ENCODE measurements at regions not wholly inside any gene's neighbourhood (a gene's known extent, or its start where the extent isn't known, plus 50 kb on each side); places are given as distances from the start of the nearest gene placed in this dataset.
"Not testable (repeated sequence)": the region's sequence is repeated elsewhere in the genome, so short reads cannot be mapped to it uniquely, and the experiment has no call there.

DNA sequence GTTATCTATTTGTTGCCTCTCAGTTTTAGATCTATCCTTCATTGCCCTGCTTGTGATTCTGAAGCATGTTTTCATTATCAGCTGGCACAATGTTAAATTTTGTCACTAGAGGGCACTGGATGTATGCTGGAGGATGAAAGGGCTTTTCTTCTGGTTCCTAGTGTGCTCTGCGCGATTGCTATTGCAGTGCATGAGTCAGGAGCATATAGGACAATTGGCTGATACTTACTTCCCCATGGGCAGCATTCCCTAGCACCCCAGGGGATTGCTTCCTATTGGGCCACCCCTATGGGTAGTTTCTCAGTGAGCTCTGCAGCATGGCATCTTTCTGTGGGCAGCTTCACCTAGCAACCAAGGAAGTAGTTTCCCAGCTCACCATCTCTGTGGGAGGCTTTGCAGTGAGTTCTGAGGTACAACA, 280.3 kb upstream of the SYNCRIP start:
- DNase-seq: peak; percentile 6

GRCh38 chr6:85920782-85921181, 278.1 kb upstream of the SYNCRIP start:
- DNase-seq: no peak

DNA sequence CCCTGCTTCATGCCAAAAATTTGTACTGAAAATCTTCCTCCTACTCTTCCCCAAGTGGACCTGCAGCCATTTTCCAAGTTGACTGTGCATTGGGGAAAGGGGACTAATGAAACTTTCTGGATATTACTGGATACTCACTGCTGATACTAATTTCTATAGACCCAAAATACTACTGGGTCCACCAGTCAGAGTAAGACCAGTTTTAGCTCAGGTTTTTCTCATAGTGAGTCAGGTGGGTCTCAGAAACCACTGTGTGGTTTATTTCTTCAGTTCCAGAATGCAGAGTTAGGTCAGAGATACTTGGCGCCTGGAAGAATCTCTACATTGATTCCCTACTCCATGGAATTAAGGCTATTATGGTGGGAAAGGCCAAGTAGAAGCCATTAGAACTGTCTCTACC, 274.8 kb upstream of the SYNCRIP start:
- no peak for DNase-seq

GRCh38 chr6:85913001-85913400, 270.3 kb upstream of the SYNCRIP start:
- no peak for DNase-seq

DNA sequence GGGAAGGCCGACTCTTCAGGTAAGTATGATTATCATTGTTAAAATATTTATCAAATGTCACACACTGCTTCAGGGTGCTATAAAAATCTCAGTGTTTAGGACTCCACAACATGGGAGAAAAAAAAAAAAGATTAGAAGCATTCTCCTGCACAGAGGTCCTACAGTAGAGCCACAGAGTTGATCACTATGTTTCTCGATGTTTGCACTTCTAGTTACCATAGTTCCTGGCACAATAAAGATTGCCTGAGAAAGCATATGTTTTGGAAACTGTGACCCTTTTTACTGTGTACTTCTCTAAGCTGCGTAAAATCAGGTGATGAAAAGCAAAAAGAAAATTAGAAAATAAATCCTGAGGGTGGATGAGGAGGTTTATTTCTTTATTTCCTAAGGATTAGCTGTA, 269.9 kb upstream of the SYNCRIP start:
- no peak for DNase-seq

GRCh38 chr6:85911067-85911466, 268.4 kb upstream of the SYNCRIP start:
- DNase-seq: no peak

DNA sequence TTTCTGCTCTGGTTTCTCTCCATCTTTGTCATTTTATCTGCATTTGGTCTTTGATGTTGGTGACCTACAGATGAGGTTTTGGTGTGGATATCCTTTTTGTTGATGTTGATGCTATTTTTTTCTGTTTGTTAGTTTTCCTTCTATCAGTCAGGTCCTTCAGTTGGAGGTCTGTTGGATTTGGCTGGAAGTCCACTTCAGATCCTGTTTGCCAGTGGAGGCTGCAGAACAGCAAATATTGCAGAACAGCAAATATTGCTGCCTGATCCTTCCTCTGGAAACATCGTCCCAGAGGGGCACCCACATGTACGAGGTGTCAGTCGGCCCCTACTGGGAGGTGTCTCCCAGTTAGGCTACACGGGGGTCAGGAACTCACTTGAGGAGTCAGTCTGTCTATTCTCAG, 265.4 kb upstream of the SYNCRIP start:
- not testable (repeated sequence) for DNase-seq

DNA sequence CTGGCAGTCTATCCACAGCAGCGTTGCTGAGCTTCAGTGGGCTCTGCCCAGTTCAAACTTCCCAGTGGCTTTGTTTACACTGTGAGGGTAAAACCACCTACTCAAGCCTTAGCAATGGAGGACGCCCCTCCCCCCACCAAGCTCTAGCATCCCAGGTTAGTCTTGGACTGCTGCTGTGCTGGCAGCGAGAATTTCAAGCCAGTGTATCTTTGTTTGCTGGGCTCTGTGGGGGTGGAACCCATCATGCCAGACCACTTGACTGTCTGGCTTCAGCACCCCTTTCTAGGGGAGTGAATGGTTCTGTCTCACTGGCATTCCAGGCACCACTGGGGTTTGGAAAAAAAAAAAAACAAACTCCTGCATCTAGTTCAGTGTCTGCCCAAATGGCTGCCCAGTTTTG, 249.7 kb upstream of the SYNCRIP start:
- DNase-seq: no peak

DNA sequence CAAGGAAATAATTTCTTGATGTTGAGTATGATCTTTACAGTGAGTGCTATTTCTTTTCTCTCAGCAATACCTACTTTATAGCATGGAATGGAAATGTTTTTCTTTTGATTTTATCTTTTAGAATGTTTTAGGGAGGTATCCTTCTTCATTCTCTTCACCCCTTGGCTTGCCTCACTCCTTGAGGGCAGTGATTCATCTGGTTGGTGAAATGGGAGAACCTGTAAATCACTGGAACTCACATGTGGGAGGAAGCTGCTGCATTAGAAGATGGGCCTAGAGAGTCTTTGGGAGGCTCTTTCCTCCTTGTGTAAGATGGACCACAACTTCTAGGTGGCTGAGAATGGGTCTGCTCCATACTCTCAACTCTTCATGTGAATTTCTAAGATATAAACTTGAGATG, 244.8 kb upstream of the SYNCRIP start:
- DNase-seq: no peak

DNA sequence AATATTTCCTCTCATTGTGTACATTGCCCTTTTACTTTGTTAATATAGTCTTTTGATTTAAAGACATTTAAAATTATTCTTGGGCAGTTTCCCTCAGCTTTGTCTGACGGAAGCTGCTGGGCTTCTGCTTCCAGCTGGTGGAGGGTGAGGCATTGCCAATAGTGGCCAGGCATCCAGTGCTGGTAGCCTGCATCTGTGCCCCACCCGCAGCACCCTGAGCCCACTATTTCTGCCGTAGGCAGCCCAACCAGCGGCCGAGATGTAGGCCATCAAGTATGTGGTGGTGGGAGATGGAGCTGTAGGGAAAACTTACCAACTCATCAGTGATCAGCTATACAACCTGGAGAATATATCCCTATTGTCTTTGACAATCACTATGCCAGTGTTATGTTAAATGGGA, 226.0 kb upstream of the SYNCRIP start:
- DNase-seq: no peak

GRCh38 chr6:85867595-85867994, 224.9 kb upstream of the SYNCRIP start:
- no peak for DNase-seq

- DNase-seq: no peak
Observed at GRCh38 chr6:85866758-85867401, 224.2 kb upstream of the SYNCRIP start.

DNA sequence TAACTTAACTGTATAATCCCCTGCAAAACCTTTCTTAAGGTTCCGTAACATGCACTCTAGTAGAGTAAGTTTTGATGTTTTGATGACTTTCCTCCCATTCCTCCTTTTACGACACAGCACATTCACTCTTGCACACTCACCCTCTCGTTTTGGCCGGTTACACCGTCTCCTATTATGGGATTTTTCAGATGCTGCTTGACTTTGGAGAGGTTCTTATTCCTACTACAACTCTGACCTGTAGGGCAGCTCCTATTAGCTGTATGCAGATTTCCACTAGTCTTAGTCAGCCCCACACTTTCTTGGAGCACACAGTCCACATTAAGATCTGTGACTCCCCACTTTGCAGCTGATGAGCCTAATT, 223.7 kb upstream of the SYNCRIP start:
- DNase-seq: no peak

DNA sequence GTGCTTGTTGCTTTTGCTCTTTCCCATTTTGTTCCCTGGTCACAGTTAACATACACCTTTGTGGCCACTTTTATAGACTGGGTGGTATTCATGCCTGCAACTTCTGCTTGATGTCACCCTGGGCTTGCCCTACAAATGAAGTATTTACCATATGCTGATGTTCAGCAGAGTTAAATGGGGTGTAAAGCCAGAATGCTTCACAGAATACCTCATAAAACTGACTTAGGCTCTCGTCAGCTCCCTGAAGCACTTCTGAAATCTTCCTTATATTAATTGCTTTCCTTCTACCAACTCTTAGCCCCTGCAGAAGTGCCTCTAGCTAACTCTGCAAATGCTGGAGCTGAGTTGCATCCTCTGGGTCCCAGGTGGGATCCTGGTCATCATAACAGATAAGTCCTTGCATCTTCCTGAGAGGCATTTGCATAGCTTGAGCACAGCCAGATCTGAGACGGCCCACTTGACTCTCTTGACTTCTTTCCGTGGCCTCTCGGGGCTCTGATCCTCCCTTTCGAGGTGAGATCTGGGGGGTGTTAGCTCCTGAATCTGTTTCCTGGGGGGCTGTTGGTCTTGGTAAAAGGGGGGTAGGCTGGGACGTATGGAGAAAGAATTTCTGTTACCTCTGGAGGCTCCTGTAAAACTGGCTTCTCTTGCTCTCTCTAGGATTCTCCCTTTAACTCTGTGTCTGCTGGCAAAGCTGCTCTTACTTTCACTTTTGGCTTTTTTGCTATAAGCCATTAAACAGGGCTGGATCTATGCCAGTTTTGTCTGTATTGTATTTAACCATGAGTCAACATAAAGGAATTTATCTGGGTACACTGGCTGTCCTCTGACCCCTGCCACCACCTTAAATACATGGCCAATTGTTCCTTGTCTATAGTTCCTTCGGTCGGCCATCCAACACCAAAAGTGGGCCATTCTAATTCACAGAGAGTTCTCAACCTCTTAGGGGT, 223.0 kb upstream of the SYNCRIP start:
- no peak for DNase-seq

- DNase-seq: no peak
Observed at GRCh38 chr6:85864453-85865401, 222.0 kb upstream of the SYNCRIP start.

DNA sequence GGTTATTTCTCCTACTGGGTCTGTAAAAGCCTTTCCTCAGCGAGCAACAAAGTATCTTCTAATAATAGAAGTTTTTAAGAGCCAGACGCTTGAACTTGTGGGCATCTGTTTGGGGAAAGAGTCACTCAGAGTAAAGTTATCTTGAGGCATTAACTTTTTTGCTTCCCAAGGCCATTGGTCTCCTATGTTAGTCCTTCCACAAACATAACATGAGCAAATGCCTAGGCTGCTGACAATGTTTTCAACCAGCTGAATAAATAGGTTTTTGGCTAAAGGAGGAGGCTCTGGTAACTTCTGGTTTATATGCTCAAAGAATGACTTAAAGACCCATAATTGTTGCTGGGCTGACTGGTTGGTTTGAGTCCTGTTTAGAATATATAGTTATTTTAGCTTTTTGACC, 213.5 kb upstream of the SYNCRIP start:
- no peak for DNase-seq

DNA sequence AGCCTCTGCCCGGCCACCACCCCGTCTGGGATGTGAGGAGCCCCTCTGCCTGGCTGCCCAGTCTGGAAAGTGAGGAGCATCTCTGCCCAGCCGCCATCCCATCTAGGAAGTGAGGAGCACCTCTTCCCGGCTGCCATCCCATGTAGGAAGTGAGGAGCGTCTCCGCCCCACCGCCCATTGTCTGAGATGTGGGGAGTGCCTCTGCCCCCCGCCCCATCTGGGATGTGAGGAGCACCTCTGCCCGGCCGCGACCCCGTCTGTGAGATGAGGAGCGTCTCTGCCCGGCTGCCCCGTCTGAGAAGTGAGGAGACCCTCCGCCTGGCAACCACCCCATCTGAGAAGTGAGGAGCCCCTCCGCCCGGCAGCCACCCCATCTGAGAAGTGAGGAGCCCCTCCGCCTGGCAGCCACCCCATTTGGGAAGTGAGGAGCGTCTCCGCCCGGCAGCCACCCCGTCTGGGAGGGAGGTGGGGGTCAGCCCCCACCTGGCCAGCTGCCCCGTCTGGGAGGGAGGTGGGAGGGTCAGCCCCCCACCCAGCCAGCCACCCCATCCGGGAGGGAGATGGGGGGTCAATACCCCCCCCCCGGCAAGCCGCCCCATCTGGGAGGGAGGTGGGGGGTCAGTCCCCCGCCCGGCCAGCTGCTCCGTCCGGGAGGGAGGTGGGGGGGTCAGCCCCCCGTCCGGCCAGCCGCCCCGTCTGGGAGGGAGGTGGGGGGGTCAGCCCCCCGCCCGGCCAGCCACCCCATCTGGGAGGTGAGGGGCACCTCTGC, 195.8 kb upstream of the SYNCRIP start:
- DNase-seq: not testable (repeated sequence)

- no peak for DNase-seq
Observed at GRCh38 chr6:85828973-85829372, 186.3 kb upstream of the SYNCRIP start.

DNA sequence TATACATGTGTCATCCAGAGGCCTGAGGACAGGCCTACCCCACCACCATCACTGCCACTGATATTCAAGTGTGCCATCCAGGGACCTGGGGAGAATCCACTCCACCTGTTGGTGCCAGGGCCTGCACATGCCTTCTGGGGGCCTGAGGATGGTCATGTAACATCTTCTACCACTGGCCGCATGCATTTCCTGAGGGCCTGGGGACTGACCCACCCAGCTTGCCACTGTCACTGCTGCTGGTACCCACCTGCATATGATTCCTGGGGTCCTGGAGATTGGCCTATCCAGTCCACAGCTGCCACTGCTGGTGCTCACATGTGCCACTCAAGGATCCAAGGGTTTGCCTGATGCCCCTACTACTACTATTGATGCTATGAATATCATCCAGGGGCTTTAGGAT, 184.3 kb upstream of the SYNCRIP start:
- DNase-seq: no peak

GRCh38 chr6:85824329-85824728, 181.6 kb upstream of the SYNCRIP start:
- DNase-seq: no peak

DNA sequence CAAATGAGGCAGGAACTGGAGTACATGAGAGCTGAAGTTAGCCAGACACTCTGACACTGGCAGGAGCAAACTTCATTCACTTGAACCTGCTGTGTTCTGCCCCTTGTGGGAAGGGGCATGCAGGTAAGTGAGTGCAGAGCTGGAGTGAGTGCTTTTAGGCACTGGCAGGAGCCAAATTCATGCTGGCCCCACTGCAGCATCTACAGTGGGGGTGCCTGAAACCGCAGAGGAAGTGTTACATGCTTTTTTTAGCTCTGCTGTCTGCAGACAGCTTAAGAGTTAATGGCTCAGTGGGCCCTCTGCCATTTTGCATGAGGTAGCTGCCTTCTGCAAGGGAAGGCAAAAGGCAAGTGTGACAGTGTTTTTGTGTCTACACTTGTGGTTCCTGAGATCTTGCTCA, 167.9 kb upstream of the SYNCRIP start:
- DNase-seq: no peak

DNA sequence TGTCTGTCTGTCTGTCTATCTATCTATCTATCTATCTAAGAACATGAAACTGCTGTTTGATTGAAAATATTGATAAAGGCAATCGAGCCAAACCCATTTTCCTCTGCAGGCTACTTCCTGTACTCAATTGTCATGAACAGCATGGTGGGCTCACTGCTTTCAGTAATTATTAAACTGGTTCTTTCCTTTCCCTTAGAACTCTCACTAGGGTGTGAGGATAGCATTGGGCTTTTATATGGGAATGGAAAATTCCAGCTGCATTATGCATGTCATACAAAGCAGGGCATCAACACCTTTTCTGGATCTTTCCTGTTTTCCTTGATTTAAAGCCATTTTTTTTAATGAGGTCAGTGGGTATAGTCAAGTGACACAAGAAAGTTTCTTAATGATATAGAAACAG, 161.0 kb upstream of the SYNCRIP start:
- DNase-seq: no peak

DNA sequence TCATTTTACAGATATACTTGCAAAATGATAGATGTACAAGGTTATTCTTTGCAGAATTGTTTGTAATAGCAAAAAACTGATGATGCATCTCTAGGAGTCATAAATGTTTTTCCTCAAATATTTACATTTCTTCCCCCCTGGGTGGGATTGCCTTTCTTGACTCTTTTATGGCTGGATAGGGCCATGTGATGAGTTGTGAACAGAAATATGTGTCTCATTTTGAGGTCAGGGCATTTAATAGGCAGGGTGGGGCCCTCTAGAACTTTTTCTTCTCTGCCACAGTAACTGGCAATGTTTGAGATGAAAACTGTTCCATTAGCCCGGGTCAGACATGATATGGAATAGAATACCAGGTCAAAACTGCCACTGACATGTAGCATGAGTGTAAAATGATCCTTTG, 159.5 kb upstream of the SYNCRIP start:
- DNase-seq: no peak

Measured in NCI-H1048 (cell line).